Central memory CD8-positive, alpha-beta T cell (primary cell): ENCODE measurements at regions not wholly inside any gene's neighbourhood (a gene's known extent, or its start where the extent isn't known, plus 50 kb on each side); places are given as distances from the start of the nearest gene placed in this dataset.

Experiments
- ATAC-seq: fragments of 150-1000 bp; cut with Tn5 transposase; replicated peaks from 2 replicates; pipeline ENCODE4 v1.10.0; 2022; ENCODE audit warnings: mild to moderate bottlenecking, moderate FRiP score, moderate number of reproducible peaks; ENCODE audit not compliant: poor library complexity, severe bottlenecking; ENCODE audit errors: extremely low read depth
- DNase-seq, 2 donors: peaks; one replicate each; pipeline ENCODE4 v3.0.0; 2021; ENCODE audit warnings: low spot score in 2 of 2
- H3K27ac Mint-ChIP-seq: one replicate; pipeline ENCODE4 v1.8.0; 2022; ENCODE audit warnings: low read depth, mild to moderate bottlenecking, moderate library complexity, mixed read lengths
- H3K27me3 Mint-ChIP-seq: one replicate; pipeline ENCODE4 v1.8.0; 2022; ENCODE audit warnings: mixed read lengths
- H3K36me3 Mint-ChIP-seq: one replicate; pipeline ENCODE4 v1.8.0; 2022; ENCODE audit warnings: mild to moderate bottlenecking, moderate library complexity, mixed read lengths; ENCODE audit not compliant: insufficient read depth
- H3K4me1 Mint-ChIP-seq: one replicate; pipeline ENCODE4 v1.8.0; 2022; ENCODE audit warnings: mixed read lengths
- H3K4me3 Mint-ChIP-seq: one replicate; pipeline ENCODE4 v1.8.0; 2022; ENCODE audit warnings: mild to moderate bottlenecking, moderate library complexity, mixed read lengths
- H3K9me3 Mint-ChIP-seq: one replicate; pipeline ENCODE4 v1.8.0; 2022; ENCODE audit warnings: mixed read lengths

DNA sequence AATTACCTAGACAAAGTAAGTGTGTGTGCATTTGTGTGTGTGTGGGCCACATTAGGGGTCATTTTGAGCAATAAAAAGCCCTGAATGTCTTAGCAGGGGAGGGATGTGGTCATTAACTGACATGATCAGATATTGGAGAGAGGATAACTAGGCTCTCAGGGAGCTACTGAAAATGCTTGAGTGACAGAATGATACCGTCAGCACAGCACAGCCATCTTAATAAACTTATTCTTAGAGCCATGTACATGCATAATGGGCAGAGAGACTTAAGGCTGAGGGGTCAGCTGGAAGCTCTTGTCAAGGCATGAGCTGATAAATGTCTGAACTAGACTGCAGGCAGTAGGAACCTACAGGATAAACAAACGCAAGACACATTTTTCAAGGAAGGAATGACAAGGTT lies 239.1 kb upstream of the NCAM1 start:
- no peaks in the 10 kb centered on the region for H3K36me3 Mint-ChIP-seq

GRCh38 chr11:112722876-112723275 lies 238.3 kb upstream of the NCAM1 start:
- peaks cover 23% of the 10 kb centered on the region for H3K27me3 Mint-ChIP-seq

More for the DNA sequence above, 239.1 kb upstream of the NCAM1 start:
- Mint-ChIP-seq H3K4me3 (no peak overlapping the region), H3K9me3 (no peaks in the 10 kb centered on the region), H3K27me3 (peaks cover 23% of the 10 kb centered on the region), H3K4me1 (no peaks in the 10 kb centered on the region), H3K27ac (no peak overlapping the region)
- DNase-seq (no peak), ATAC-seq (no peak)

DNA sequence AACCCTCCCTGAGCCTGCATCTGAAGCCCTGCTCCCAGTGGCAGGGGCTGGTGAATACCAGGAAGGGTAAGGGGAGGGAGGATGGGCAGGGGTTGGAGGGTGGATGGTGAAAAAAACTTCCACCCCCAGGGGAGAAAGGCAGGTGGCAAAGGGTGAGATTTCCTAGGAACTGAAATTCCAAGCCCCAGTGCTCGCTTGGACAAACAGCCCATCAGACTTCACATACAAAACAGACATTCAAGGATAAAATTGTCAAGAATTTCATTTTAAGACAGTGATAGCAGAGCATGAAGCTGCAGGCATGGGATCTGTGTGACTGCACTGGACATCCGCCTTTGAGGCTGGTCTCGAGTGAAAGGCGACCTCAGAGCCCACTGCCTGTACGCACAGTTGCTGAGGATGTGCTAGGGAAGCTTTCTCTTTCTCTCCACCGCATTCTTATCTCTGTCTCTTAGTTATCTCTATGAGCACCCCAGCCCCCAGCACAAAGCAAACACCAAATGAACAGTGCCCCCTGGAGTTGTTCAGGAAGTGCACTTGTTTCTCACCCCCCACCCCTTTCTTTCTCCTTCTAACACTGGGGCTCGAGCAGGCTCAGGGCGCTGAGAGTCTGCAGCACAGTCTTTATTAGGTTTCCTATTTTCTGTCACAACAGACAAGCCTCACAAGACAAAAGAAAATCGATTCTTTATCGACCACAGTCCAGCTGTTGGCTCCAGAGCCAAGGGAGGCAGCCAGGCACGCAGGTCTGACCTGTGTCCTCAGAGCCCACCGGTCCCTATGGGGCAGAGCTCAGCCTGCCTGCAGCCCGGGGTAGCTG lies 237.3 kb upstream of the NCAM1 start:
- no peaks in the 10 kb centered on the region for H3K9me3 Mint-ChIP-seq
- no peak for ATAC-seq
- H3K4me3 Mint-ChIP-seq: no peak overlapping the region

More at GRCh38 chr11:112722876-112723275, 238.3 kb upstream of the NCAM1 start:
- no peaks in the 10 kb centered on the region for H3K36me3 Mint-ChIP-seq
- H3K27ac Mint-ChIP-seq: no peak overlapping the region
- no peaks in the 10 kb centered on the region for H3K9me3 Mint-ChIP-seq
- ATAC-seq (no peak), DNase-seq (no peak)
- no peaks in the 10 kb centered on the region for H3K4me1 Mint-ChIP-seq
- H3K4me3 Mint-ChIP-seq: no peak overlapping the region

GRCh38 chr11:112724496-112724790 lies 236.8 kb upstream of the NCAM1 start:
- Mint-ChIP-seq H3K27ac (no peak overlapping the region), H3K36me3 (no peaks in the 10 kb centered on the region), H3K27me3 (peaks cover 23% of the 10 kb centered on the region), H3K9me3 (no peaks in the 10 kb centered on the region), H3K4me3 (no peak overlapping the region), H3K4me1 (no peaks in the 10 kb centered on the region)
- no peak for ATAC-seq
- DNase-seq: no peak

More for the DNA sequence above, 237.3 kb upstream of the NCAM1 start:
- Mint-ChIP-seq H3K36me3 (no peaks in the 10 kb centered on the region), H3K27ac (no peak overlapping the region), H3K27me3 (peaks cover 23% of the 10 kb centered on the region), H3K4me1 (no peaks in the 10 kb centered on the region)
- no peak for DNase-seq

DNA sequence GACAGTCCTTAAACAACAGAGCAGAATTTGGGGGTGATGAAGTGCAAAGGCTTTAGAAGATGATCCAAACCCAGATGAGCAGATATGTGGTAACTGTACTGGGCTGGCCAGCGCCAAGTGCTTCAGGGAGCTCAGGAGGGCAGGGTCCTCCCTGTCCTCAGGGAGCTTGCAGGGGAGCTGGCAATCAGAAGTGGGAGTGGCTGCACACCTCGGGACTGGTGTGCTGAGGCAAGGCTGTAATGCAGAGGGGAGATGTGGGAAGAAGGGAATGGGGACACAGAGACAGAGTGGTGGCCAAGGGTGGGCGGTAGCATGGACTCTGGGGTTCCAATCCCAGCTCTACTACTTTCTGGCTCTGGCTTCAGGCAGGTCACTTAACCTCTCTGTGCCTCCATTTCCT lies 235.6 kb upstream of the NCAM1 start:
- no peaks in the 10 kb centered on the region for H3K4me1 Mint-ChIP-seq
- ATAC-seq (no peak), DNase-seq (no peak)
- H3K9me3 Mint-ChIP-seq: no peaks in the 10 kb centered on the region
- peaks cover 22% of the 10 kb centered on the region for H3K27me3 Mint-ChIP-seq
- no peaks in the 10 kb centered on the region for H3K36me3 Mint-ChIP-seq
- H3K27ac Mint-ChIP-seq: no peak overlapping the region
- no peak overlapping the region for H3K4me3 Mint-ChIP-seq

DNA sequence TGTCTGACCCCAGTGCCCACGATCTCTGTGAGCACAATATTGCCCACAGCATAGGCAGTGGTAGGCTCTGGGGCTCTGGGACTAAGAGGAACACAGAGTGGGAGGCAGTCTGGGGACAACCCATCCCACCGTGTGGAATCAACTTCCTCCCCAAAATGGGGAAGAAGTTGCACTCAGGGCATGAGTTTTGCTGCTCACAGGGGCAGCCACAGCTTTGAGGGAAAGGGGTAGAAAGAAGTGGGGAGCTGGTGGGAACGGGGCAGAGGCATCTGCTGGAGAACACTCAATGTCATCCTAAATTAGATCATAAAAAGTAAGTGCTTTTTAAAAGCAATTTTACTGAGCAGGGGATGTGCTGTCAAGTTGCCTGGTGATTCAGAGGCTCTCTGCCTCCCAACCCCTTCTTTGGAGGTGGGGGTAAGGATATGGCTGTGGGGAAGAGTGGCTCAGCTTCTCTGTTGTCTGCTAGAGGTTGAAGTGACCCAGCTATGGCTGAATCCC lies 233.8 kb upstream of the NCAM1 start:
- H3K4me1 Mint-ChIP-seq: no peaks in the 10 kb centered on the region
- H3K4me3 Mint-ChIP-seq: no peak overlapping the region
- ATAC-seq (no peak), DNase-seq (no peak)
- H3K27ac Mint-ChIP-seq: no peak overlapping the region
- H3K36me3 Mint-ChIP-seq: no peaks in the 10 kb centered on the region
- peaks cover 5% of the 10 kb centered on the region for H3K27me3 Mint-ChIP-seq
- no peaks in the 10 kb centered on the region for H3K9me3 Mint-ChIP-seq

GRCh38 chr11:112728288-112728687 lies 232.9 kb upstream of the NCAM1 start:
- H3K36me3 Mint-ChIP-seq: no peaks in the 10 kb centered on the region
- DNase-seq (no peak), ATAC-seq (no peak)
- no peaks in the 10 kb centered on the region for H3K9me3 Mint-ChIP-seq
- H3K4me1 Mint-ChIP-seq: no peaks in the 10 kb centered on the region
- no peak overlapping the region for H3K27ac Mint-ChIP-seq
- no peak overlapping the region for H3K4me3 Mint-ChIP-seq
- no peaks in the 10 kb centered on the region for H3K27me3 Mint-ChIP-seq

DNA sequence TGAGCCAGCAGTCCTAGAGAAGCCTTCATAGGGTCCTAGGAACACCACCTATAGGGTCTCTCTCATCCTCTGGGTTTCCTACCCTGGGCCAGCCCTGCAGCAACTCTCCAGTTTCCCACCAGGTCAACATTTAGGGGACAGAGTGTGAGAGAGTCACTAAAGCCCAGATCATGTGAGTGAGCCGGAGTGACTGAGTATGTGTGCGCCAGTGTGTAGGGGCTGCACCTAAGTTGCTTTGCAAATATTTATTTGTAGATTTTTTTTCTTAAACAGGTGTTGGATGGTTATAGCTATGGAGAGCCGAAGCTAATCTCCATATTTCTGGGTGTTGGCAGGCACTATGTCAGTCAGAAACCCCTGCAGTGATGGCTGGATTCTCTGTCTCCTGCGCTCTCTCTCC lies 232.5 kb upstream of the NCAM1 start:
- no peak overlapping the region for H3K27ac Mint-ChIP-seq
- no peaks in the 10 kb centered on the region for H3K27me3 Mint-ChIP-seq
- no peak overlapping the region for H3K4me3 Mint-ChIP-seq
- H3K9me3 Mint-ChIP-seq: no peaks in the 10 kb centered on the region
- DNase-seq (no peak), ATAC-seq (no peak)
- H3K36me3 Mint-ChIP-seq: no peaks in the 10 kb centered on the region
- no peaks in the 10 kb centered on the region for H3K4me1 Mint-ChIP-seq

DNA sequence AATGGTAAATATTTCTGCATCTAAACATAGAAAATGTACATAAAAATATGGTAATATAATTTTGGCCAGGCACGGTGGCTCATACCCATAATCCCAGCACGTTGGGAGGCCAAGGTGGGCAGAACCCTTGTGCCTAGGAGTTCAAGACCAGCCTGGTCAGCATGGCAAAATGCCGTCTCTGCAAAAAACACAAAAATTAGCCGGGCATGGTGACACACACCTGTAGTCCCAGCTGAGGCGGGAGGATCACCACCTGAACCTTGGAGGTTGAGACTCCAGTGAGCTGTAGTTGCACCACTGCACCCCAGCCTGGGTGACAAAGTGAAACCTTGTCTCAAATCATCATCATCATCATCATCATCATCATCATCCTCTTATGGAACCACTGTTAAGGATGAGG lies 230.6 kb upstream of the NCAM1 start:
- H3K36me3 Mint-ChIP-seq: no peaks in the 10 kb centered on the region
- no peak for ATAC-seq
- no peaks in the 10 kb centered on the region for H3K9me3 Mint-ChIP-seq

DNA sequence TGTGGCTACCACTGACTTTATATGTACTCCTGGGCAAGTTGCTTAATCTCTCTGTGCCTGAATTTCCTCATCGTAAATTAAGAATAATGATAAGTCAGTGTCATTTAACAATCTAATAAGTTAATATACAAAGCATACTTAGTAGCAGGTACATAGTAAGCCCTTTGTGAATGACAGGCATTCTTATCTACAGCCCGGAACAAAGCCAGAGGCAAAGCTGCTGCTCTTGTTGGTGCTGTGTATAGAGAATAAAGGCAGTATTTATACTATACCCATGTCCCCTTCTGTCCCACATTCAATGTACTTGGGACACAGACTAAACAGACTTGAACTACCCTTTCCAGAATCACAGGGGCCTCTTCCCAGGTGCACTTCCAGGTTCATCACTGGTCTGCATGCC lies 229.7 kb upstream of the NCAM1 start:
- Mint-ChIP-seq H3K36me3 (no peaks in the 10 kb centered on the region), H3K4me1 (no peaks in the 10 kb centered on the region), H3K27ac (no peak overlapping the region), H3K27me3 (peaks cover 2% of the 10 kb centered on the region), H3K9me3 (no peaks in the 10 kb centered on the region), H3K4me3 (no peak overlapping the region)
- DNase-seq (no peak), ATAC-seq (no peak)

More for the DNA sequence above, 230.6 kb upstream of the NCAM1 start:
- no peaks in the 10 kb centered on the region for H3K27me3 Mint-ChIP-seq
- H3K4me3 Mint-ChIP-seq: no peak overlapping the region
- DNase-seq: no peak
- H3K4me1 Mint-ChIP-seq: no peaks in the 10 kb centered on the region
- H3K27ac Mint-ChIP-seq: no peak overlapping the region

GRCh38 chr11:112732031-112732430 lies 229.2 kb upstream of the NCAM1 start:
- Mint-ChIP-seq H3K27me3 (peaks cover 7% of the 10 kb centered on the region), H3K36me3 (no peaks in the 10 kb centered on the region), H3K9me3 (no peaks in the 10 kb centered on the region), H3K27ac (no peak overlapping the region), H3K4me1 (no peaks in the 10 kb centered on the region), H3K4me3 (no peak overlapping the region)
- DNase-seq: no peak
- no peak for ATAC-seq

DNA sequence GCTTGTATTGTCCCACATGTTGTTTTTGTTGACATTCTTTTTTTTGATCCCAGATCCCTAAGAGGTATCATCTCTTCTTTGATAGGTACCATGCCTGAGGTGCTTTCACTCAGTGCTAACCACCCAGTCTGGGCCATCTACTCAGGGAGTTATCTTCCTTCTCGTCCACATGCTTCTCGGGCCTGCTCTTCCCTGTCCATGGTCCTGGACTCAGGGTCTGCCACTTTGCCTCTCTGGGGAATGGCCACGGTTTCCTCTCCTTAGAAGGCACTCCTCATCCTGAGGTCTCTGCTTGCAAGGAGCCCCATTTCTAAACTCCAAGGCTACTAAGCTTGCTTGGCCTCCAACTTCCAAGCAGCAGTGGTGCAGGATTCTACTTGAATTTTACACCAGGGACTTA lies 227.0 kb upstream of the NCAM1 start:
- Mint-ChIP-seq H3K27ac (no peak overlapping the region), H3K4me1 (no peaks in the 10 kb centered on the region)
- DNase-seq: no peak

DNA sequence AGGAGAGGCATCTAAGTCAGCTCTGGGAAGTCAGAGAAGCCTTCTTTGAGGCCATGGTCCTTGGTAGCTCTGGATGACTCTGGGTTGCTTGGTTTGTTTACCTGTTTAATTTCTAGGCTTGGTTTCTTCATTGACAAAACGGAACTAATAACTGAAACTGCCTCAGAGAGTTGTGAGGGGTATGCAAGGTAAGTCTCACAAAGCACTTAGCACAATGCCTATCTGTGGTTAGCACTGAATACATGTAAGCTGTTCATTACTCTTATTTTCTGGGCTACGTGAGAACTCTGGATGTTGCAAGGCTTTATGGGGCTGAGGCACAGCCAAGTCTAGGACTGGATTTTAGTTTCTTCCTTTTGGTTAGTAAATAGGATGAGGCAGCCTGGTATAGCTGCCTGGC lies 225.8 kb upstream of the NCAM1 start:
- Mint-ChIP-seq H3K36me3 (no peaks in the 10 kb centered on the region), H3K4me3 (no peak overlapping the region), H3K4me1 (no peaks in the 10 kb centered on the region), H3K27ac (no peak overlapping the region), H3K27me3 (peaks cover 15% of the 10 kb centered on the region), H3K9me3 (no peaks in the 10 kb centered on the region)
- ATAC-seq (no peak), DNase-seq (no peak)

More for the DNA sequence above, 227.0 kb upstream of the NCAM1 start:
- no peak for ATAC-seq
- Mint-ChIP-seq H3K4me3 (no peak overlapping the region), H3K36me3 (no peaks in the 10 kb centered on the region), H3K27me3 (peaks cover 15% of the 10 kb centered on the region), H3K9me3 (no peaks in the 10 kb centered on the region)
